T-cell (primary cell): ENCODE measurements at regions not wholly inside any gene's neighbourhood (a gene's known extent, or its start where the extent isn't known, plus 50 kb on each side); places are given as distances from the start of the nearest gene placed in this dataset.

Experiments
- ATAC-seq, 4 experiments: fragments of 200-7000 bp in 3 of 4; fragments of 150-1000 bp in 1 of 4; cut with Tn5 transposase; replicated peaks in 1 of 4; 1 replicate in 3 of 4; 2 replicates in 1 of 4; pipeline ENCODE4 v1.10.0; 2021; ENCODE audit warnings: moderate library complexity in 3 of 4, mild to moderate bottlenecking in 2 of 4, moderate number of reproducible peaks in 1 of 4
- CTCF ChIA-PET, 2 donors: fragments of 300-600 bp; sonication (Branson Sonifier 250); formaldehyde crosslinking; loops; one replicate each; lab custom pipeline; 2022; ENCODE audit warnings: antibody characterized with exemption in 2 of 2; lab: Charles Lee
- POLR2A ChIA-PET, 2 donors: fragments of 300-600 bp; sonication (Branson Sonifier 250); formaldehyde crosslinking; loops; one replicate each; lab custom pipeline; 2022; ENCODE audit warnings: antibody characterized with exemption in 2 of 2; lab: Charles Lee
- DNase-seq, 35 experiments: peaks; one replicate each; pipeline versions ENCODE4 v3.0.0 to v3.0.0-alpha.2; 2013 to 2023
- H3K27ac ChIP-seq: one replicate; pipeline ENCODE4 v1.5.1; 2013; ENCODE audit warnings: low read length
- H3K27me3 ChIP-seq, 2 experiments: replicated peaks in 1 of 2; 1 replicate in 1 of 2; 2 replicates in 1 of 2; pipeline versions ENCODE4 v1.6.1 to v1.7.0; 2013; ENCODE audit warnings: low read length in 1 of 2, mixed read lengths in 1 of 2; ENCODE audit not compliant: control insufficient read depth in 2 of 2, insufficient read depth in 2 of 2; ENCODE audit errors: extremely low read depth in 1 of 2
- H3K36me3 ChIP-seq, 2 donors: 1 replicate in 1 of 2; 2 replicates in 1 of 2; pipeline versions ENCODE4 v1.6.1 to v1.7.0; 2013; ENCODE audit warnings: low read length in 1 of 2; ENCODE audit not compliant: control insufficient read depth in 2 of 2, insufficient read depth in 1 of 2; ENCODE audit errors: extremely low read depth in 1 of 2
- H3K4me1 ChIP-seq, 2 experiments: 1 replicate in 1 of 2; 2 replicates in 1 of 2; pipeline versions ENCODE4 v1.6.1 to v1.7.0; 2013; ENCODE audit warnings: low read length in 2 of 2, mixed read lengths in 1 of 2; ENCODE audit not compliant: insufficient read depth in 2 of 2, control insufficient read depth in 1 of 2; ENCODE audit errors: extremely low read depth in 1 of 2
- H3K4me3 ChIP-seq, 2 donors: 1 replicate in 1 of 2; 2 replicates in 1 of 2; pipeline versions ENCODE4 v1.5.1 to v1.7.0; 2013; ENCODE audit warnings: mild to moderate bottlenecking in 2 of 2, low read length in 1 of 2, moderate library complexity in 1 of 2; ENCODE audit not compliant: control insufficient read depth in 1 of 2; ENCODE audit errors: extremely low read depth in 1 of 2
- H3K9me3 ChIP-seq: 2 replicates; pipeline ENCODE4 v1.7.0; 2013
- H3K27ac Mint-ChIP-seq, 2 donors: one replicate each; pipeline ENCODE4 v1.8.0; 2020 to 2021; ENCODE audit warnings: mild to moderate bottlenecking in 2 of 2, mixed read lengths in 2 of 2
- H3K27me3 Mint-ChIP-seq, 2 donors: one replicate each; pipeline ENCODE4 v1.8.0; 2021 to 2022; ENCODE audit warnings: mixed read lengths in 2 of 2
- H3K36me3 Mint-ChIP-seq: one replicate; pipeline ENCODE4 v1.8.0; 2021; ENCODE audit warnings: mixed read lengths
- H3K4me1 Mint-ChIP-seq, 3 donors: one replicate each; pipeline ENCODE4 v1.8.0; 2020 to 2022; ENCODE audit warnings: mixed read lengths in 3 of 3, mild to moderate bottlenecking in 1 of 3
- H3K4me3 Mint-ChIP-seq, 3 donors: one replicate each; pipeline ENCODE4 v1.8.0; 2020 to 2022; ENCODE audit warnings: mild to moderate bottlenecking in 3 of 3, mixed read lengths in 3 of 3, moderate library complexity in 3 of 3
- H3K9me3 Mint-ChIP-seq, 3 donors: one replicate each; pipeline ENCODE4 v1.8.0; 2020 to 2022; ENCODE audit warnings: mixed read lengths in 3 of 3
- WGBS: methylation state at CpG from one replicate; pipeline ENCODE4 v1.1.5; 2013; ENCODE audit warnings: missing lambda C conversion rate; ENCODE audit not compliant: insufficient coverage; 5-methylcytosine and 5-hydroxymethylcytosine counted together

DNA sequence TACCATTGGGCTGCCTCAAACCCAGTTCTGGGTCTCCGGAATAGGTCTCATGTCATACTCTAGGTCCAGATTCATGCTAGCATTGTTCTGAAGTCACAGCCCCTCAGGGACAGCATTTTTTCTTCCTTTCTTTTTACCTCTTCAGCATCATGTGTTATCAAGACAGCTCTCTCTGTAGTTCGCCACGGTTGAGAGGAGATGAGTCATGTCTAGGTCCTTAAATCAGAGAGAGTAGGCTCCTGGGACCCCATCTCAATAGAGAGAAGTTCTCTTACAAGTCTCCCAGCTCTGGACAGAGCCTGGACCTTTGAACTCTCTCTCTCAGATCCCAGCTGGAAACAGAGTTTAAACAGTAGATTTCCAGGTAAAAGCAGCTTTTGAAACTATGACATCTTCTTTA, 332.4 kb upstream of the CD180 start:
- Histone ChIP-seq H3K27ac (no peak overlapping the region), H3K9me3 (no peaks in the 10 kb centered on the region), H3K4me1 (no peaks in the 10 kb centered on the region), H3K4me3 (no peak overlapping the region), H3K27me3 (no peaks in the 10 kb centered on the region), H3K36me3 (no peaks in the 10 kb centered on the region)
- H3K9me3 Mint-ChIP-seq: peaks cover 0 to 11% (median 5%) of the 10 kb centered on the region in 3 donors
- H3K27me3 Mint-ChIP-seq: no peaks in the 10 kb centered on the region
- ChIA-PET CTCF (interaction anchor here (0.5 to 0.9 kb wide), 2 partner anchors 35 to 788 kb away, joined by 3 read pairs; no protein-coding TSS in a partner anchor), POLR2A (no interaction called here)
- DNase-seq (no peak), ATAC-seq (no peak)
- no peak overlapping the region for H3K27ac Mint-ChIP-seq
- peaks cover 0 to 2% (median 0%) of the 10 kb centered on the region in 3 donors for H3K4me1 Mint-ChIP-seq
- no peak overlapping the region for H3K4me3 Mint-ChIP-seq
- peaks cover 7% of the 10 kb centered on the region for H3K36me3 Mint-ChIP-seq
- WGBS: 100% methylated on average over 1 of the region's 3 CpGs

DNA sequence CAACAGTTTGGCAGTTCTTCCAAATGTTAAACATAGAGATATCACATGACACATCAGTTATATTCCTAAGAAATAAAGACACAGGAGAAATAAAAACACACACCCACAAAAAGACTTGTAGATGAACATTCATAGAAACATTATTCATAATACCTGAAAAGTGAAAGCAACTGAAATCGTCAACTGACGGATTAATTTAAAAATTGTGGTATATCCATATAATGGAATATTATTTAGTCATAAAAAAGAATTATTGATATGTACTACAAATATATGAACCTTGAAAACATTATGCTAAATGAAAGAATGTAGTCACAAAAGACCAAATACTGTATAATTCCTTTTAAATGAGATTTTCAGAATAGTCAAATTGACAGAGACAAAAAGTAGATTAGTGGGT, 330.2 kb upstream of the CD180 start:
- ATAC-seq (no peak), DNase-seq (no peak)
- H3K4me3 ChIP-seq: no peak overlapping the region
- H3K36me3 Mint-ChIP-seq: peaks cover 7% of the 10 kb centered on the region
- ChIA-PET CTCF (no interaction called here), POLR2A (no interaction called here)
- no peaks in the 10 kb centered on the region for H3K9me3 ChIP-seq
- no peak overlapping the region for H3K4me3 Mint-ChIP-seq
- peaks cover 0 to 11% (median 5%) of the 10 kb centered on the region in 3 donors for H3K9me3 Mint-ChIP-seq
- no peak overlapping the region for H3K27ac Mint-ChIP-seq
- no peaks in the 10 kb centered on the region for H3K27me3 Mint-ChIP-seq
- H3K27ac ChIP-seq: no peak overlapping the region
- H3K4me1 Mint-ChIP-seq: peaks cover 0 to 2% (median 0%) of the 10 kb centered on the region in 3 donors
- no peaks in the 10 kb centered on the region for H3K36me3 ChIP-seq
- no peaks in the 10 kb centered on the region for H3K27me3 ChIP-seq
- no CpG with 5 or more reads among the region's 2 CpGs for WGBS
- H3K4me1 ChIP-seq: no peaks in the 10 kb centered on the region

DNA sequence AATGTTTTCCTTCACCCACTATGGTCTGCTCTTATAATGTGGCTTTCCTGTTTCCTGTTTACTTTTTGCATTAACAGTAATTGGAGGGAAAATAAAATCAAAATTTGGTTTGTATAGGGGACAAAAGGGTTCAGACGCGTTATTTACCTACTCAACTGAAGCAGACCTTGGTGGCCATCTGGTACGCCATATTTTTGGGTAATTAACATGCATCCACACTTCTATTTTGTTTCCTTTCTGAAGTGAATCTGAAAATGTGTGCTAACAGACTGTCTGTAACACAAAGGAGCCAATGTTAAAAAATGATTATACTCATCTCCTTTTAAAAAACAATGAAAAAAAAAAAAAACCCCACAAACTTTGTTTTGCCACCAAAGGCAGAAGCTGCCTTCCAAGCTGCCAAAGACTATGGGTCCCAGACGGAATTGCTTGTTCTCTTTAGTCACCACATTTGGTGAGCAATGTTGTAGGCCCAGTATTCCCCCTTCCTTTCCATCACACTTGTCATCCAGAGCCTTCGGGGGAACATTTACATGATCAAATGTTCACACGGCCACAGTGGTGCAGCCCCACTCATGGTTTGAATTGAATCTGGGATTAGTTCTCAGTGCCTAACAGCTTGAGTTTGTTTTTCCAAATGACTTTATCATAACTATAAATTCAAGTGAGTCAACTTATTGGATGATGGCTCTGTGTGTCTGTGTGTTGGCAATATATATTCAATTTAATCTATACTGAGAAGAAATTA, 323.7 kb upstream of the CD180 start:
- Histone ChIP-seq H3K4me1 (peaks cover 7 to 23% of the 10 kb centered on the region in 2 experiments), H3K9me3 (no peaks in the 10 kb centered on the region), H3K27ac (peak overlapping the region; percentile 21), H3K27me3 (no peaks in the 10 kb centered on the region), H3K36me3 (no peaks in the 10 kb centered on the region), H3K4me3 (no peak overlapping the region)
- no peaks in the 10 kb centered on the region for H3K36me3 Mint-ChIP-seq
- no peaks in the 10 kb centered on the region for H3K27me3 Mint-ChIP-seq
- CTCF ChIA-PET: no interaction called here
- POLR2A ChIA-PET: interaction anchor here in 1 of 2 donors (0.6 to 0.7 kb wide), 2 partner anchors 16 to 927 kb away, joined by 3 to 7 read pairs; no protein-coding TSS in a partner anchor
- peaks cover 0 to 4% (median 0%) of the 10 kb centered on the region in 3 donors for H3K9me3 Mint-ChIP-seq
- no peak overlapping the region for H3K4me3 Mint-ChIP-seq
- peaks cover 34 to 38% (median 35%) of the 10 kb centered on the region in 3 donors for H3K4me1 Mint-ChIP-seq
- peak overlapping the region; percentile 65 to 83 for H3K27ac Mint-ChIP-seq
- no peak for ATAC-seq
- no peak for DNase-seq
- WGBS: 40% methylated on average over 3 of the region's 6 CpGs

DNA sequence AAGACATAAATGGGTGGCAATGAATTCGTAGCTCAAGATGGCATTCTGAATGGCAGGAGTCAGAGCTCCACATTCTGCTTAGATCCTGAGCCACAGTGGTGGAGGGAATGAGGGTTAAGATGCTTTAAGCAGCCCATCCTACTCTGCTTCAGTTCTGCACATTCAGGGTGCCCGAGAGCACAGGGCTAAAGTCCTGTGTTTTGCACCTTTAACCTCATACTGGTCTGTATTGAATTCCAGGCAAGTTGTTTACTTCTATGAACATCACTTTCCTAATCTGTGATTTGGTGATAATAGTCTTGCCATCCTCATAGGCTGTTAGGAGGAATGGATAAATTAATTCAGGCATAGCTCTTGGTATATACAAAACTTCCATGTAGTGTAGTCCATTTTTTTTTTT, 321.6 kb upstream of the CD180 start:
- H3K36me3 ChIP-seq: no peaks in the 10 kb centered on the region
- no peaks in the 10 kb centered on the region for H3K27me3 Mint-ChIP-seq
- H3K27ac ChIP-seq: no peak overlapping the region
- CTCF ChIA-PET: no interaction called here
- H3K4me3 Mint-ChIP-seq: no peak overlapping the region
- H3K27me3 ChIP-seq: no peaks in the 10 kb centered on the region
- no peaks in the 10 kb centered on the region for H3K36me3 Mint-ChIP-seq
- DNase-seq: no peak
- no peak overlapping the region for H3K27ac Mint-ChIP-seq
- peaks cover 25 to 40% of the 10 kb centered on the region in 2 experiments for H3K4me1 ChIP-seq
- H3K9me3 ChIP-seq: no peaks in the 10 kb centered on the region
- H3K4me1 Mint-ChIP-seq: peaks cover 55 to 60% (median 56%) of the 10 kb centered on the region in 3 donors
- no peak for ATAC-seq
- peaks cover 0 to 4% (median 0%) of the 10 kb centered on the region in 3 donors for H3K9me3 Mint-ChIP-seq
- no peak overlapping the region for H3K4me3 ChIP-seq
- POLR2A ChIA-PET: no interaction called here
- no CpG with 5 or more reads among the region's 2 CpGs for WGBS

DNA sequence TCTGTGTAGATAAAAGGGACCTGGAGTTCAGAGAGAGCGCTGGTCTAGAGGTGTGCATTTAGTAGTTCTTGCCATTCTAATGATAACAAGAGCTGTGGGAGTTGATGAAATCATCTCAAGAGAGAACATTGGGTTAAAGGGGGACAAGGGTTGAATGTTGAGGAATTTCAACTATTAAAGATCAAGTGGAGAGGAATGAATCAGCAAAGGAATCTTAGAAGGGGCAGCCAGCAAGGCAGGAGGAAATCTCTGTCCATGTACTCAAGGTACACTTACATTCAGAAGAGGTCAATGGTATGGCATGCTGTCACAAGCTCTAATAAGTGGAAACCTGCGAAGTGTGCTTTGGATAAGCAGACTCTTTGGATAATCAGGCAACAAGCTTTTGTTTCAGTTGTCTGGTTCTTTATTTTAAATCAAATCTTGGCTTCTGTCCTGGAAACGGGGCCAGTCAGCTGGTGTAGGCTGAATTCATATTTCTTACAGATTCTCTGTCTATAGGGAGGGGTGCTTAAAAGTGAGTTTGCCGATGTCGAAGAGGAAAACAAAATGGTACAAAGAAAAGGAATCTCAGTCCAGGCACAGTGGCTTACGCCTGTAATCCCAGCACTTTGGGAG, 320.5 kb upstream of the CD180 start:
- ATAC-seq (no peak), DNase-seq (no peak)
- no peak overlapping the region for H3K4me3 Mint-ChIP-seq
- H3K36me3 Mint-ChIP-seq: no peaks in the 10 kb centered on the region
- H3K27me3 Mint-ChIP-seq: no peaks in the 10 kb centered on the region
- ChIA-PET POLR2A (interaction anchor here (0.6 to 0.7 kb wide), 2 partner anchors 722 to 754 kb away, joined by 4 read pairs; no protein-coding TSS in a partner anchor), CTCF (no interaction called here)
- peaks cover 62 to 68% (median 68%) of the 10 kb centered on the region in 3 donors for H3K4me1 Mint-ChIP-seq
- Histone ChIP-seq H3K9me3 (no peaks in the 10 kb centered on the region), H3K36me3 (no peaks in the 10 kb centered on the region), H3K27ac (no peak overlapping the region), H3K27me3 (no peaks in the 10 kb centered on the region), H3K4me3 (no peak overlapping the region), H3K4me1 (peaks cover 26 to 40% of the 10 kb centered on the region in 2 experiments)
- WGBS: 96% methylated on average over 2 of the region's 6 CpGs
- H3K27ac Mint-ChIP-seq: peak overlapping the region in 1 of 2 donors; percentile 24
- H3K9me3 Mint-ChIP-seq: peaks cover 0 to 4% (median 0%) of the 10 kb centered on the region in 3 donors

DNA sequence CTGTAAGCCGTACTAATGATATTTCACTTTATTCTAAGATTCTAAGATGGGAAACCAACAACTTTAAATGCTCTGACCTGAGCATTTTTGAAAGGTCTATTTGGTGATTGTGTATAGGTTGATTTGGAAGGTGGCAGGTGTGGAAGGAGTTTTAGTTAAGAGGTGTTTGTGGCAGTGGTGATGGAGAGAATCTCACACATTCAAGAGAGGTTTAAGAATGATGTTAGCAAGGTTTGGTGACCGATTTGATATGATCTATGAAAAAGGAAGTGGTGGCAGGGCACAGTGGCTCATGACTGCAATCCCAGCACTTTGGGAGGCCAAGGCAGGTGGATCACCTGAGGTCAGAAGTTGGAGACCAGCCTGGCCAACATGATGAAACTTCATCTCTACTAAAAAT, 319.2 kb upstream of the CD180 start:
- peak in 5 of 35 experiments; percentile 10 to 46 (median 14) for DNase-seq
- ATAC-seq: no peak
- H3K27me3 ChIP-seq: no peaks in the 10 kb centered on the region
- H3K9me3 ChIP-seq: no peaks in the 10 kb centered on the region
- peak overlapping the region; percentile 56 for H3K27ac ChIP-seq
- ChIA-PET CTCF (no interaction called here), POLR2A (interaction anchor here in 1 of 2 donors (0.7 kb wide), 1 partner anchor 83 kb away, joined by 8 read pairs; no protein-coding TSS in a partner anchor)
- Mint-ChIP-seq H3K36me3 (no peaks in the 10 kb centered on the region), H3K4me3 (peak overlapping the region in 1 of 3 donors; percentile 61), H3K4me1 (peaks cover 65 to 72% (median 69%) of the 10 kb centered on the region in 3 donors), H3K27me3 (no peaks in the 10 kb centered on the region), H3K27ac (peak overlapping the region; percentile 79 to 88), H3K9me3 (peaks cover 0 to 4% (median 0%) of the 10 kb centered on the region in 3 donors)
- H3K4me3 ChIP-seq: no peak overlapping the region
- H3K4me1 ChIP-seq: peaks cover 26 to 40% of the 10 kb centered on the region in 2 experiments
- 14% methylated on average over 1 of the region's 2 CpGs for WGBS
- no peaks in the 10 kb centered on the region for H3K36me3 ChIP-seq
